HG02610 (cell line): ENCODE measurements at regions not wholly inside any gene's neighbourhood (a gene's known extent, or its start where the extent isn't known, plus 50 kb on each side); places are given as distances from the start of the nearest gene placed in this dataset.

ENCODE experiments used
- ATAC-seq: cut with Tn5 transposase; IDR thresholded peaks from one replicate; pipeline ENCODE4 v1.9.1; 2021; ENCODE audit warnings: mild to moderate bottlenecking, moderate library complexity; ENCODE audit not compliant: unreplicated experiment

GRCh38 chr2:4134551-4135550, 431.5 kb downstream of the DCDC2C start:
- ATAC-seq, result no peak

GRCh38 chr2:4135765-4136164, 432.4 kb downstream of the DCDC2C start:
- ATAC-seq, result no peak

GRCh38 chr2:4139316-4139715, 435.9 kb downstream of the DCDC2C start:
- ATAC-seq, result no peak

GRCh38 chr2:4139731-4140130, 436.4 kb downstream of the DCDC2C start:
- ATAC-seq, result no peak

GRCh38 chr2:4140281-4140970, 437.1 kb downstream of the DCDC2C start:
- no peak for ATAC-seq

- ATAC-seq, result no peak
Measured at GRCh38 chr2:4144731-4145130, 441.4 kb downstream of the DCDC2C start.

GRCh38 chr2:4151521-4151920, 448.1 kb downstream of the DCDC2C start:
- no peak for ATAC-seq

GRCh38 chr2:4152051-4152450, 448.7 kb downstream of the DCDC2C start:
- ATAC-seq, result no peak

GRCh38 chr2:4168834-4169233, 465.5 kb downstream of the DCDC2C start:
- ATAC-seq, result no peak

GRCh38 chr2:4174796-4175195, 471.4 kb downstream of the DCDC2C start:
- ATAC-seq, result no peak

GRCh38 chr2:4175343-4175742, 472.0 kb downstream of the DCDC2C start:
- no peak for ATAC-seq

GRCh38 chr2:4180631-4181030, 477.3 kb downstream of the DCDC2C start:
- no peak for ATAC-seq

GRCh38 chr2:4181062-4181461, 477.7 kb downstream of the DCDC2C start:
- no peak for ATAC-seq

- ATAC-seq, result no peak
Measured at GRCh38 chr2:4188561-4188960, 485.2 kb downstream of the DCDC2C start.

- no peak for ATAC-seq
Measured at GRCh38 chr2:4190548-4190947, 487.2 kb downstream of the DCDC2C start.

- ATAC-seq, result no peak
Measured at GRCh38 chr2:4192119-4192518, 488.7 kb downstream of the DCDC2C start.

- ATAC-seq, result peak; percentile 90
Measured at GRCh38 chr2:4214444-4215205, 511.2 kb downstream of the DCDC2C start.

GRCh38 chr2:4217737-4218136, 514.4 kb downstream of the DCDC2C start:
- no peak for ATAC-seq

GRCh38 chr2:4219101-4219500, 515.7 kb downstream of the DCDC2C start:
- ATAC-seq, result no peak

- no peak for ATAC-seq
Measured at GRCh38 chr2:4219571-4219970, 516.2 kb downstream of the DCDC2C start.

GRCh38 chr2:4221434-4221833, 518.1 kb downstream of the DCDC2C start:
- ATAC-seq, result no peak
